IMR-90 (cell line): ENCODE measurements at regions not wholly inside any gene's neighbourhood (a gene's known extent, or its start where the extent isn't known, plus 50 kb on each side); places are given as distances from the start of the nearest gene placed in this dataset.

Experiments
- BHLHE40 ChIP-seq: fragments of 150-350 bp; IDR thresholded peaks from 2 replicates; pipeline ENCODE4 v1.6.1; 2016; ENCODE audit warnings: mild to moderate bottlenecking, low read depth, low read length
- CEBPB ChIP-seq: IDR thresholded peaks from 2 replicates; pipeline ENCODE4 v1.6.1; 2012; ENCODE audit warnings: low read depth, low read length, improper control_type of control experiment
- CTCF ChIP-seq: conservative IDR thresholded peaks from 2 replicates; pipeline ENCODE4 v1.5.1; 2012; ENCODE audit warnings: mild to moderate bottlenecking, low read depth, low read length, improper control_type of control experiment
- MAFK ChIP-seq: IDR thresholded peaks from 2 replicates; pipeline ENCODE4 v1.6.1; 2012; ENCODE audit warnings: low read depth, low read length, improper control_type of control experiment
- MAZ ChIP-seq: IDR thresholded peaks from 2 replicates; pipeline ENCODE4 v1.6.1; 2012; ENCODE audit warnings: low read depth, mild to moderate bottlenecking, low read length, improper control_type of control experiment, moderate library complexity, borderline replicate concordance
- NFE2L2 ChIP-seq: fragments of 150-350 bp; IDR thresholded peaks from 2 replicates; pipeline ENCODE4 v1.6.1; 2016; ENCODE audit warnings: low read depth, mild to moderate bottlenecking, low read length
- POLR2A ChIP-seq: IDR thresholded peaks from 2 replicates; pipeline ENCODE4 v1.6.1; 2012; ENCODE audit warnings: mild to moderate bottlenecking, low read depth, low read length
- RAD21 ChIP-seq: IDR thresholded peaks from 2 replicates; pipeline ENCODE4 v1.6.1; 2012; ENCODE audit warnings: low read length, improper control_type of control experiment
- RCOR1 ChIP-seq: IDR thresholded peaks from 2 replicates; pipeline ENCODE4 v1.6.1; 2012; ENCODE audit warnings: mild to moderate bottlenecking, low read length, improper control_type of control experiment; ENCODE audit not compliant: insufficient replicate concordance
- RFX5 ChIP-seq: IDR thresholded peaks from 2 replicates; pipeline ENCODE4 v1.8.0; 2012; ENCODE audit warnings: low read depth, mild to moderate bottlenecking, low read length, moderate library complexity
- TF ChIP-seq, protein P1 (sequence below): fragments of 150-350 bp; IDR thresholded peaks from 2 replicates; pipeline ENCODE4 v1.6.1; 2017; ENCODE audit warnings: mild to moderate bottlenecking, antibody characterized with exemption, low read length, low read depth

- TF ChIP-seq CTCF (no peak), RFX5 (no peak), CEBPB (no peak), POLR2A (no peak), NFE2L2 (no peak), BHLHE40 (no peak), MAFK (no peak), RCOR1 (no peak), RAD21 (no peak), MAZ (no peak)
- TF ChIP-seq, protein P1, sequence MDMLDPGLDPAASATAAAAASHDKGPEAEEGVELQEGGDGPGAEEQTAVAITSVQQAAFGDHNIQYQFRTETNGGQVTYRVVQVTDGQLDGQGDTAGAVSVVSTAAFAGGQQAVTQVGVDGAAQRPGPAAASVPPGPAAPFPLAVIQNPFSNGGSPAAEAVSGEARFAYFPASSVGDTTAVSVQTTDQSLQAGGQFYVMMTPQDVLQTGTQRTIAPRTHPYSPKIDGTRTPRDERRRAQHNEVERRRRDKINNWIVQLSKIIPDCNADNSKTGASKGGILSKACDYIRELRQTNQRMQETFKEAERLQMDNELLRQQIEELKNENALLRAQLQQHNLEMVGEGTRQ: no peak
These were observed 288.0 kb upstream of the HDAC4 start for GRCh38 chr2:239688840-239689239.
